IPS DF 4.7 (cell line): ENCODE measurements at regions not wholly inside any gene's neighbourhood (a gene's known extent, or its start where the extent isn't known, plus 50 kb on each side); places are given as distances from the start of the nearest gene placed in this dataset.
"Not testable (repeated sequence)": the region's sequence is repeated elsewhere in the genome, so short reads cannot be mapped to it uniquely, and the experiment has no call there.

Experiments used
- DNase-seq: peaks from one replicate; pipeline ENCODE4 v3.0.0-alpha.2; 2013; ENCODE audit warnings: low spot score; ENCODE audit errors: extremely low read depth

GRCh38 chr9:1115370-1115769 is 65.2 kb downstream of the DMRT2 start:
- no peak for DNase-seq

GRCh38 chr9:1117439-1117838 is 67.3 kb downstream of the DMRT2 start:
- no peak for DNase-seq

- no peak for DNase-seq
Measured at GRCh38 chr9:1120500-1121165, 70.5 kb downstream of the DMRT2 start.

- no peak for DNase-seq
Measured at GRCh38 chr9:1125741-1126140, 75.6 kb downstream of the DMRT2 start.

- DNase-seq: no peak
Measured at GRCh38 chr9:1128046-1128445, 77.9 kb downstream of the DMRT2 start.

- peak; percentile 14 for DNase-seq
Measured at GRCh38 chr9:1129382-1129781, 79.2 kb downstream of the DMRT2 start.

GRCh38 chr9:1140057-1140456 is 89.9 kb downstream of the DMRT2 start:
- DNase-seq: no peak

- no peak for DNase-seq
Measured at GRCh38 chr9:1151691-1152090, 101.5 kb downstream of the DMRT2 start.

- no peak for DNase-seq
Measured at GRCh38 chr9:1152171-1152570, 102.0 kb downstream of the DMRT2 start.

GRCh38 chr9:1154739-1155138 is 104.6 kb downstream of the DMRT2 start:
- no peak for DNase-seq

GRCh38 chr9:1155602-1156001 is 105.4 kb downstream of the DMRT2 start:
- DNase-seq: no peak

- no peak for DNase-seq
Measured at GRCh38 chr9:1156794-1157550, 106.8 kb downstream of the DMRT2 start.

GRCh38 chr9:1157836-1158235 is 107.7 kb downstream of the DMRT2 start:
- DNase-seq: no peak

GRCh38 chr9:1170918-1171317 is 120.8 kb downstream of the DMRT2 start:
- no peak for DNase-seq

- no peak for DNase-seq
Measured at GRCh38 chr9:1171546-1171945, 121.4 kb downstream of the DMRT2 start.

GRCh38 chr9:1173211-1173610 is 123.1 kb downstream of the DMRT2 start:
- no peak for DNase-seq

- no peak for DNase-seq
Measured at GRCh38 chr9:1173993-1174392, 123.8 kb downstream of the DMRT2 start.

GRCh38 chr9:1179366-1179765 is 129.2 kb downstream of the DMRT2 start:
- DNase-seq: no peak

GRCh38 chr9:1184146-1184545 is 134.0 kb downstream of the DMRT2 start:
- no peak for DNase-seq

- not testable (repeated sequence) for DNase-seq
Measured at GRCh38 chr9:1187137-1187536, 137.0 kb downstream of the DMRT2 start.

GRCh38 chr9:1195636-1196035 is 145.5 kb downstream of the DMRT2 start:
- not testable (repeated sequence) for DNase-seq

- DNase-seq: no peak
Measured at GRCh38 chr9:1198085-1198484, 147.9 kb downstream of the DMRT2 start.

- DNase-seq: no peak
Measured at GRCh38 chr9:1200847-1201251, 150.7 kb downstream of the DMRT2 start.
